GM18907 (cell line): ENCODE measurements at regions not wholly inside any gene's neighbourhood (a gene's known extent, or its start where the extent isn't known, plus 50 kb on each side); places are given as distances from the start of the nearest gene placed in this dataset.
"Not testable (repeated sequence)": the region's sequence is repeated elsewhere in the genome, so short reads cannot be mapped to it uniquely, and the experiment has no call there.

Source experiments
- ATAC-seq: cut with Tn5 transposase; IDR thresholded peaks from one replicate; pipeline ENCODE4 v1.9.1; 2021; ENCODE audit warnings: mild to moderate bottlenecking, moderate library complexity; ENCODE audit not compliant: unreplicated experiment

DNA sequence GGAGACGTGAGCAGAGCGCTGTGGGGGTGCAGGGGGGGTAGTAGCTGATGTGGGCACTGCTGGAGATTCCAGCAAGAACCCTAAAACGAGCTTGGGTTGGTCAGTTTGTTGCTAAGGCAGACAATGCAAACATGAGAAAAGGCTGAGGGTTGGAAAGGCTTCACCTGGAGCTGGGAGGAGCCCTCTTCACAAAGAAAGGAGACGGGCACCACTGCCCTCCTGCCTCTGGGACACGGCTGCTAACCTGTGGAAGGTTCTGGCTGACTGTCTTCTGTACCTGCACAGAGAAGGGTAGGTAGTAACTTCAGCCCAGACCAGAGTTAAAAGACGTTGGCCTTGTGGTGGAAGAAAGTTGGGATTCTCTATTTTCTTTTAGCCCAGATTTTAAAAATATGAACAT is 108.7 kb downstream of the SUCLA2 start:
- ATAC-seq: no peak

DNA sequence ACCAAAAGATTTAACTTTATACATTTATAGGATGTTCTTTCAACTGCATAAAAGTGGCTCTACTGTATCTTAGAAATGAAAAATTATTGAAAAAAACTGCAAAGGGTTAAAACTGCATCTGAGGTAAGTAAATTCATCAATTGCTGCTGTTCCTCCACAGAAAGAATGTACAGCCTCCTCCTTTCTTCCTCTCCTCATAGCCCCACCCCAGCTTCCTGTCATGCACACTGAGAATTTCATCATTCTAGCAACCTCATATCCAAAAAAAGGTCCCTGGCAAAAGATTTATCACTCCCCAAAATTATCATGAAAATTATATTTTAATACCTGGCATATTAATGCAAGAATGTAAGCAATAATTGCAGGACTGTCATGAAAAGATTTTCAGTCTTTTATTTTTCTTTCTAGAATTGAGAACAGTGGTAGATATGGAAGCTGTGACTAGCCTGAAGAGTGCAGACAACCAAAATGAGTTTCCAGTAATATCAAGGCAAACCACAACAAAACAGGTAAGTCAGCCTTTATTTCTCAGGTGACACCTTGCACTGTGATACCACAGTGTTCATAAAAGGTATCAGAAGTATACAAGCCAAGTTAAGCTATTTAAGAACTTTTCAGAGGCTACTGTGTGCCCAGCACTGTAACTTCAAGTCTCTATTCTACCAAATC is 110.8 kb downstream of the SUCLA2 start:
- no peak for ATAC-seq

DNA sequence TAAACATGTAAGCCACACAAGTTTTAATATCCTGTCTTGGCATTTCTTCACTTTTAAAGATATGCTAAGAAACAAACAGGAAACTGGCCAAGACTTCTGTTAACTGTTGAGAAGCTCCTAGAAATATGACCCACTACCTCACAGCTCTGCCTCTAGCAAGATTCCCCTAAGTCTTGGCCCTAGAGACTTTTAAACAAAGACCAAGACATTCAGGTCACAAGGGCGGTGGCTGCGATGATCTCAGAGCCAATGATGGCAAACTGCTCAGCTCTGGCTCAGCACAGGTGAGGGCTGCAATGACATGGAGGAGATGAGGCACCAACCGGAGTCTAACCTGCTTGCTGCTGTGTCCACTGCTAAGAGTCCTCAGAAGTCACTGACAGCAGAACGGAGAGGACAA is 114.8 kb downstream of the SUCLA2 start:
- no peak for ATAC-seq

DNA sequence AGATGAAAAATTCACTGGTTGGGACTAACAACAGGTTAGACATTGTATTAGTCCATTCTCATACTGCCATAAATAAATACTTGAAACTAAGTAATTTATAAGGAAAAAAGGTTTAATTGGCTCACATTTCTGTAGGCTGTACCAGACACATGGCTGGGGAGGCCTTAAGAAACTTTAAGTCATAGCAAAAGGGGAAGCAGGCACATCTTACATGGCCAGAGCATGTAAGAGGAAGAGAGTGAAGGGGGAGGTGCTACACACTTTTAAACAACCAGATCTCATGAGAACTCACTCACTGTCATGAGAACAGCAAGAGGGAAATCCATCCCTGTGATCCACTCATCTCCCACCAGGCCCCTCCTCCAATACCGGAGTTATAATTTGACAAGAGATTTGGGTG is 125.9 kb downstream of the SUCLA2 start:
- no peak for ATAC-seq

DNA sequence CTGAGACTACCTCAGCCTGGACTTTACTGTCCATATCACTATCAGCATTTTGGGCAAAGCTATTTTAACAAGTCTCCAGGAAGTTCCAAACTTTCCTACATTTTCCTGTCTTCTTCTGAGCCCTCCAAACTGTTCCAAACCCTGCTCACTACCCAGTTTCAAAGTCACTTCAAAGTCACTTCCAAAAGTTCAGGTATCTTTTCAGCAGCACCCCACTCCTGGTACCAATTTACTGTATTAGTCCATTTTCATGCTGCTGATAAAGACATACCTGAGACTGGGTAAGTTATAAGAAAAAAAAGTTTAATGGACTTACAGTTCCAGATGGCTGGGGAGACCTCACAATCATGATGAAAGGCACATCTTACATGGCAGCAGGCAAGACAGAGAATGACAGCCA is 127.1 kb downstream of the SUCLA2 start:
- not testable (repeated sequence) for ATAC-seq

DNA sequence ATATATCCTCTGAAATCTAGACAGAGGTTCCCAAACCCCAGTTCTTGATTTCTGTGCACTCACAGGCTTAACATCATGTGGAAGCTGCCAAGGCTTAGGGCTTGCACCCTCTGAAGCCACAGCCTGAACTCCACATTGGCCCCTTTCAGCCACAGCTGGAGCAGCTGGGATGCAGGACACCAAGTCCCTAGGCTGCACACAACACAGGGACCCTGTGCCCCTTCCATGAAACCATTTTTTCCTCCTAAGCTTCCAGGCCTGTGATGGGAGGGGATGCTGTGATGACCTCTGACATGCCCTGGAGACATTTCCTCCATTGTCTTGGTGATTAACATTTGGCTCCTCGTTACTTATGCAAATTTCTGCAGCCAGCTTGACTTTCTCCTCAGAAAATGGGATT is 127.8 kb downstream of the SUCLA2 start:
- ATAC-seq: not testable (repeated sequence)

- no peak for ATAC-seq
These were observed 131.3 kb downstream of the SUCLA2 start for GRCh38 chr13:47869776-47870175.

DNA sequence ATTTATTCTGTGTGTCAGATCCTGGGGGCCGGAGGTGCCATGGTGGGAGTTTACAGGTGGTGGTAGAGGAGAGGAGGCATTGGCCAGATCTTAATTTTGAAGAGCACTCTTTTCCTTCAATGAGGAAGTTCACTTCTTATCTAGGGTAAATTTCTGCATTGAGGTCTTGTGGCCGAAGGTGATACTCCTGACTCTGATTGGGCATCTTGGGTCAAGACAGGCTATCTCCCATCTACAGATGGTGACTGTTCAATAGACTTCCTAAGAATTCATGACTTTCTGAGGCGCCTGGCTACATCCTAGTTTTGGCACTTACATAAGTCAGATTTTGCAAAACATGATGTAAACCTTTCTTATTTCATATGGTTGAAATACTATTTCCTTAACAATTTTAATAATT is 135.2 kb downstream of the SUCLA2 start:
- ATAC-seq: no peak

GRCh38 chr13:47862841-47863240 is 138.2 kb downstream of the SUCLA2 start:
- ATAC-seq: no peak

GRCh38 chr13:47859165-47859564 is 141.9 kb downstream of the SUCLA2 start:
- ATAC-seq: no peak

DNA sequence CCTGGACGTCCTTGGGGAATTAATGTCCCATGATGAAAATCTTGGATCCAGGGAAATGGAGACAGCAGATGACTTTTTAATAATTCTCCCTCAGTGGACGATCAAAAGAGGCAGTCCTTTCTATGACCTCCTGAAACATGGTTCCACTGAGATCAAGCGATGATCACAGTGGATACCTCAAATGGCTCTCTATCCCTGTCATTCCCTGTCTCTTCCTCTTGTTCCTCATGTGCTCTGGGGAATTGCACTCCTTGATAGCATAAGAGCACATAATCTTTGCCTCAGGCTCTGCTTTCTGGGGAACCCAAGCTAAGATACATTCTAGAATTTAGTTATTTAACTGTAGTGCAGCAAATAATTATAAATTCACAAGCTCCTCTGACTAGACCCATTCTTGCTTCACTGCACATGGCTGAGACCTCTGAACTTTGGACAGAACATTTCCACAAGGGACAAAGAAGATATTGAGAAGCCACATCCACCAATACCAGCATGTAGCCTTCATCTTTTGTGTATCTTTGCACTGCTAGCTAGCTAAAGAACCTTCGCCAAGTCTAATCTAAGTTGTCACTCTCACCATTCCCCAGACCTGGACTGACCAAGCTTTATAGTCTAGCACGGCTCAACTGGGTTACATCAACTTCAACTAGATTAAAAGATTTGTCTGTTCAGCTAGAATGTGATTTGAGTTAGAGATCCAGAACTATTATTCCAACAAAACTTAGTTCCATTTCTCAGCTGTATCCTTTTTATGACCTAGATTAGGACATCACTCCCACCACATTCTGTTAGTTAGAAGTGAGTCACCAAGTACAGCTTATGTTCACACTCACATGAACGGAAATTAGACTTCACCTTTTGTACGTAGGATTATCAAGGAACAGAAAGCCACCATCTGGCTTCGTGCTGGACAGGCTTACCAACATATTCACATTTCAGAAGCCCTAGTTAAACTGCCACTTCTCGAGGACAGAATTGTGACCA is 142.7 kb downstream of the SUCLA2 start:
- no peak for ATAC-seq

DNA sequence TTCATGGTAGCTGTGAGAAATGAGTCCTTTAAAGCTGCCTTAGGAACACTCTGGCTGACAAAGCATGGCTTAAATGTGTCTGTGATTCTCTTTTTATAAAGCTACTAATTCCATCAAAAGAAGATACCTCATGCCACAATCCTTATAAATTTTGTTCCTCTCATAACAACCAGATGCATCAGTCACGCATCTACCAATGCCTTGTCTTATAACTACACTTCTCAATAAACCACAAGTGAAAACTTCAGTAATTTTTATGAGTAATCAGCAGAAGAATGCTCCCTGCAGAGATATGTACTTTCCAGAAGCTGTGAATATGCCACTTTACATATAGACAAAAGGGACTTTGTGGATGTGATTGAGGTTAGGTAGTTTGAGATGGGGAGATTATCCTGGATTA is 147.8 kb downstream of the SUCLA2 start:
- no peak for ATAC-seq

DNA sequence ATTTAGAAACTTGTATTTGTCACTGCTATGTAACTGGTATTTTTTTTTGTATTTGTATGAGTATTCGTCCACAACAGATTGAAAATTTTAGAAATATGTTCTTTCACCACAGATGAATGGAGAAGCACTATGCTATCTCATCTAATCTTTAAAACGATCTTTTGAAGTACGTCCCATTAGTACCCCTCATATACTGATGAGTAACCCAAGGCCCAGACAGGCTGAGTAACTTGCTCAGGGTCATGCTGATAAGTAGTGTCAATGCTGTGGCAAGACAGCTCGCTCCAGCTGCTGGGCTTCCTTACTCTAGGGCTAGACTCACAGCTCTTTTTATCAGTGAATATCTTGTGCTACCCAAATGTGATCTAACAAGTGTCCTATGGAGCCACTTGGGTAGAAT is 154.2 kb downstream of the SUCLA2 start:
- no peak for ATAC-seq

DNA sequence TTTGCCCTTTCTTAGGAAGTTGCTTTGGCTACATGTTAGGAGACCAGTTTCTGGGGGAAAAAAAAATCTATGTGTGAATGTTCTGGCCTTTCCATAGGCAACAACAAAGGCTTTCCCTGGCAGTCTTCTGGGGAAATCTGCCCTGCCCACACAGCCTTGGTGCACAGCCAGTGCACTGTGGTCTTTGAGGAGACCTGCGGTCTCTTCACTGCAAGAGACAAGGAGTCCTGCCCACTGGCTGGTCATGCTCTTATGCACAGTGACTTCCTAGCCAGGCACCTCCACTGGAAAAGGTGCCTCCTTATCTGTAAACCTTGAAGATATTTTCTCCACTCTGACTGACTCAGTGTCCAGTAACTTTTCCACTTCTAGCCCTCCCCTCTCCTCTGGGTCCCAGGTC is 155.1 kb downstream of the SUCLA2 start:
- ATAC-seq: no peak

DNA sequence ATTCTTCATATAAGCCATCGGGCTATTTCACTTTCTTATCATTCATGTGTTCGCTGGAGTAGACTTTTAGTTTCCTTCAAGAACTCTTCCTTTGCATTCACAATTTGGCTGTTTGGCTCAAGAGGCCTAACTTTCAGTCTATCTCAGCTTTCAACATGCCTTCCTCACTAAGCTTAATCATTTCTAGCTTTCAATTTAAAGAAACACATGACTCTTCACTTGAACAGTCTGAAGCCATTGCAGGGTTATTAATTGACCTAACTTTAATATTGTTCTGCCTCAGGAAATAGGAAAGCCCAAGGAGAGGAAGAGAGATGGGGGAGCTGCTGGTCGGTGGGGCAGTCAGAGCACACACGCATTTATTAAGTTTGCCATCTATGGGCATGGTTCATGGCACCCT is 158.1 kb downstream of the SUCLA2 start:
- peak; percentile 86 for ATAC-seq

GRCh38 chr13:47841151-47841550 is 159.9 kb downstream of the SUCLA2 start:
- ATAC-seq: no peak

DNA sequence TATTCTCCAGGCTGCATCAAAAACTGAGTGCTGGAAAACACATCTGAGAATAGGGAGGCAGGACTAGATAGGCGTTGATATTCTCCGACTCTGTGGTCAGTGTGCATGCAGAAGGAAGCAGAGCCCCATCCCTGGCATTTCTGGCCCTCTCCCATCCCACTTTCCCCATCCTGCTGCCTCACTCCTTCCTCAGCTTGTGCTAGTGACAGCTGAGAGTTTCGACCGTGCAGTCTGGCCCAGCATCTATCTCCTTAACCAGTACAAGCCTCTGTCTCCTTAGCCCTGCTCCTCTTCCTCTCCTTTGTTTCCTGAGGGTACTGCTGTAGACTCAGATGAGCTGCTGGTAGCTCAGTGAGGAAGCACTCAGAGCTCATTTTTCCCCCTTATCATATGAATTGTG is 163.2 kb downstream of the SUCLA2 start:
- ATAC-seq: no peak

- ATAC-seq: no peak
These were observed 163.8 kb downstream of the SUCLA2 start for GRCh38 chr13:47837104-47837880.

DNA sequence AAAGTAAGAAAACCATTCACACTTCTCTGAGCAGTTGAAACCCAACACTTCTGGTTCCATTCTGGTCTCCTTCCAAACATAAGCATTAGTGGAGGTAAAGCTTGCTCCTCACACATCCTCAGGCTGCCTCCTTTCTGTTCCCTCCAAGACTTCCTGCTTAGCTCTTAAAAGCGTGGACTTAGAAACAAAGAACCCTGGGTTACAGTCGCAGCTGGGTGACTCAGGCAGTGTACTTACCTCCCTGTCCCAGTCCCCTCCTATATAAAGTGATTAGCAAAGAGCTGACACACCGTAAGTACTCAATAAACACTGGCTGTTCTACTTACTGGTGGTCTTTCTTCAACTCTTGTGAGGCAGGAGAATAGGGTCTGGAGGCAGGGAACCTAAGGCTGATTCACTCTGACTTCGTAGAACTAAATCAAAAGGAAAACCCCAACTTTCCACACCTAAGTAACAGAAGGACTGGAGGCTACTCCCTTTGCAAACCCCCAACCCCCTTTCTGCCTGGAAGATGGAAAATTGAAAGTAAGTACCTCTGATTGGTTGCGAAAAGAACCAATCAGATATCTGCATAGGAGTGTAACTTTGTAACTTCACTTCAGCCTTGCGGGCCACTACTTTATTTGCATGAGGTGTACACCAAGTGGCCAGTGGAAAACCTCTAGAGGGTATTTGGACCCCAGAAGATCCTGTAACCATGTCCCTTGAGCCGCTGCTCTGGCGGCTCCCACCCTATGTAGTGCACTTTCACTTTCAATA is 165.4 kb downstream of the SUCLA2 start:
- no peak for ATAC-seq

DNA sequence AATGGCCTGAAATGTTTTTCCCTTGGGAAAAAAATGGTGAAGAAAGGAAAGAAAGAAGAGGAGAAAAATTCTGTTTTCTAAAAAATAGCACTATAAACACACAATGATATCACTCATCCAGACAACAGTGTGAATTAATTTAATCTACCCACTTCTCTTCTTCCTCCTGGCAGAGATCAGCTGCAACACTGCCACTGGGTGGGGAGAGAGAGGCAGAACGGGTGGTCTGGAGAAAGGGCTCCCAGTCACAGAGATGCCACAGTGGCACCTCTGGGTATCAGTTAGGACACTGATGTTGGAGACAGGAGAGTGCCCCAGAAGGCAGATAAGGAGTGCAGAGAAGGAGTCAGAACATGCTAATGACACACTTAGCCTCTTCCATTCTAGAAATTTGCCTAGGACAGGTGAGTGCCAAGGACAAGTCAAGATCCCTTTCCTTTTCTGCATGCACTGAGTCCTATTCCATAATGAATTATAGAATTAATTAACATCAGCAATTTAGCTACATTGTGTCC is 168.6 kb downstream of the SUCLA2 start:
- no peak for ATAC-seq
